ENCODE measurements at regions not wholly inside any gene's neighbourhood (a gene's known extent, or its start where the extent isn't known, plus 50 kb on each side); places are given as distances from the start of the nearest gene placed in this dataset.
"Not testable (repeated sequence)": the region's sequence is repeated elsewhere in the genome, so short reads cannot be mapped to it uniquely, and the experiment has no call there.

DNA sequence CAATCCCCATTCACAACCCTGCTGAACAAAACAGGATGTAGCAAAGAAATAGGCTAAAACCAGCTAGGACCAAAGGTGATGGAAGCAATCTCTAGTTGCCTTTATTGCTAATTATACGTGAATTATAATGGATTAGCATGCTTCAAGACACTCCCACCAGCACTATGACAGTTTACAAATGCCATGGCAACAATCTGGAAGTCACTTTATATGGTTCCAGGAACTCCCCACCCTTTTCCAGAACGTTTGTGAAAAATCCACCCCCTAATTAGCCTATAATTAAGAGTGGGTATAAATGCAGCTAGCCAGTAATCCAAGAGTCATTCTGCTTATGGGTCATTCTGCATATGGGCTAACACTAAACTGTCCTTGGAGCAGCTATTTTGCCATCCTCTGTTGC lies 328.7 kb downstream of the FLRT2 start:
- DNase-seq (no peak), ATAC-seq (no peak)
- intact Hi-C loops (cut with DNase I): no loop called here
- WGBS, 2 donors: 40 to 46% methylated on average over 2 of the region's 2 CpGs
- H3K4me1 ChIP-seq: no peaks in the 10 kb centered on the region
- no peaks in the 10 kb centered on the region for H3K9me3 ChIP-seq
- H3K27me3 ChIP-seq: no peaks in the 10 kb centered on the region
- no peak overlapping the region for H3K27ac ChIP-seq
- no peaks in the 10 kb centered on the region for H3K36me3 ChIP-seq (replicated peaks in 1 of 2; ENCODE audit: insufficient read depth in 1 of 2, low read depth in 2 of 2)
- TF ChIP-seq, protein P1, sequence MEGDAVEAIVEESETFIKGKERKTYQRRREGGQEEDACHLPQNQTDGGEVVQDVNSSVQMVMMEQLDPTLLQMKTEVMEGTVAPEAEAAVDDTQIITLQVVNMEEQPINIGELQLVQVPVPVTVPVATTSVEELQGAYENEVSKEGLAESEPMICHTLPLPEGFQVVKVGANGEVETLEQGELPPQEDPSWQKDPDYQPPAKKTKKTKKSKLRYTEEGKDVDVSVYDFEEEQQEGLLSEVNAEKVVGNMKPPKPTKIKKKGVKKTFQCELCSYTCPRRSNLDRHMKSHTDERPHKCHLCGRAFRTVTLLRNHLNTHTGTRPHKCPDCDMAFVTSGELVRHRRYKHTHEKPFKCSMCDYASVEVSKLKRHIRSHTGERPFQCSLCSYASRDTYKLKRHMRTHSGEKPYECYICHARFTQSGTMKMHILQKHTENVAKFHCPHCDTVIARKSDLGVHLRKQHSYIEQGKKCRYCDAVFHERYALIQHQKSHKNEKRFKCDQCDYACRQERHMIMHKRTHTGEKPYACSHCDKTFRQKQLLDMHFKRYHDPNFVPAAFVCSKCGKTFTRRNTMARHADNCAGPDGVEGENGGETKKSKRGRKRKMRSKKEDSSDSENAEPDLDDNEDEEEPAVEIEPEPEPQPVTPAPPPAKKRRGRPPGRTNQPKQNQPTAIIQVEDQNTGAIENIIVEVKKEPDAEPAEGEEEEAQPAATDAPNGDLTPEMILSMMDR (IDR thresholded peaks at IDR 0.05): no peak
- TF ChIP-seq POLR2A (IDR thresholded peaks at IDR 0.05): no peak
- no peak overlapping the region for H3K4me3 ChIP-seq

DNA sequence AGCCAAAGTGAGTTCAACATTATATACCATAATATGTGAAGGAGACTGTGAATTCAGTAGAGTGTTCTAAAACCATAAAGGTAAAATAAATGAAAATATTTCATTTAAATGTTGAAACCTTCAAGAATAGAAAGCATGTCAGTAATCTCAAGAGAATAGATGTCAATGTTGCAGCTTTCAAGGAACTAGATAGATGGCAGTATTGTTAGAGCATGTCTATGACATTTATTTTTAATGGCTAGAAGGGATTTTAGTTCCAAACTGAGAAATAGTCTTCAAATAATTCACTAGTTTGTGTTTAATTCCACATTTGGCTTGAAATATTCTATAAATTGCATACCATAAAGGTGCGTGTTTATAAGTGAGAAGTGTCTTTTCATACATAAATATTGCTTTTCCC lies 326.5 kb downstream of the FLRT2 start:
- 83 to 96% methylated on average over 1 of the region's 1 CpG for WGBS, 2 donors
- H3K36me3 ChIP-seq (replicated peaks in 1 of 2; ENCODE audit: insufficient read depth in 1 of 2, low read depth in 2 of 2): no peaks in the 10 kb centered on the region

DNA sequence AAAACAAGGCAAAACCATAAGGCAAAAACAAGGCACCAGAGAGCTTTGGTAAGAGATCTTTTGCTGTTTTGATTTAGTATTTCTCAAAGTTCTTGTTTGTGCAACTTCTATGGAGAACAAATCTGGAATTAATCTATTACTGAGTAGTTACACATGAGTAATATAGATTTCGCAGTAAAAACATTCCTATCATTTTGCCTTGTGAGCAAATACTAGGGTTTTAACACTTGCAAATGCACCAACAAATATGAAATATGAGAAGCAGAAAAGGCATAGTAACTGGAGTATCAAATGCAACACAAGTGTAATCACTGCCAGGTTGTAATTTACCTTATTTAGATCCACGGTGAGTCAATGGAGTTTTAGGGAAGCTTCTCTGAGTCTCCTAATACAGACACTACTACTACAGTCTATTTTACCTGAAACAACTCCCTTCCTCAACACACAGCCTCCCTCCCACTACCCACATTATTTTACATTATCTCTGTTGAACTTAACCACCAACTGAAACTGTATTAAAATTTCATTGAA lies 324.1 kb downstream of the FLRT2 start:
- TF ChIP-seq, protein P1 (IDR thresholded peaks at IDR 0.05): no peak
- no peak for TF ChIP-seq POLR2A (IDR thresholded peaks at IDR 0.05)
- Histone ChIP-seq H3K27me3 (no peaks in the 10 kb centered on the region), H3K9me3 (no peaks in the 10 kb centered on the region), H3K4me1 (no peaks in the 10 kb centered on the region), H3K36me3 (replicated peaks in 1 of 2; ENCODE audit: insufficient read depth in 1 of 2, low read depth in 2 of 2) (no peaks in the 10 kb centered on the region), H3K27ac (no peak overlapping the region), H3K4me3 (no peak overlapping the region)
- no peak for DNase-seq
- intact Hi-C loops (cut with DNase I): no loop called here
- WGBS, 2 donors: 76 to 82% methylated on average over 2 of the region's 2 CpGs
- ATAC-seq: no peak

More for the DNA sequence above, 326.5 kb downstream of the FLRT2 start:
- DNase-seq (no peak), ATAC-seq (no peak)
- intact Hi-C loops (cut with DNase I): no loop called here
- Histone ChIP-seq H3K27ac (no peak overlapping the region), H3K4me1 (no peaks in the 10 kb centered on the region), H3K9me3 (no peaks in the 10 kb centered on the region), H3K27me3 (no peaks in the 10 kb centered on the region), H3K4me3 (no peak overlapping the region)
- TF ChIP-seq POLR2A (IDR thresholded peaks at IDR 0.05): no peak
- TF ChIP-seq, protein P1 (IDR thresholded peaks at IDR 0.05): peak in 3 of 7 experiments; percentile 11 to 31 (median 15)

DNA sequence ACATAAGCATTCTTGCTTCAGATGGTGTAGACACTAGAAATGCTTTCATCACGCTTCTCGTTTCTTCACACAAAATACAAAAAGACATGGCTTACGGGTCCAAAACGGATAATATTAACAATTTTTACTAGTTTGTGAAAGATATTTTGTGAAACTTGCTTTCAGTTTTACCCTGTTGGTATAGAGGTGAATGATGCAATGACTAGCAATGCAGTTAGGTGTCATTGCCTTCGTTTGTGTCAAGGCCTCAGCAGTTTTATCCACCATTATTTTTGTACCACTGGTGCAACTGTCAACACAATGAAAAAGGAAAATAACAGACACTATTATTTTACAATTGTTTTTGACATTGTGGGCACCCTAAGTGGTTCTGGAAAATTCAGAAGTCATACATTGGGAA lies 323.0 kb downstream of the FLRT2 start:
- Histone ChIP-seq H3K27ac (no peak overlapping the region), H3K9me3 (no peaks in the 10 kb centered on the region), H3K4me3 (no peak overlapping the region), H3K27me3 (no peaks in the 10 kb centered on the region), H3K4me1 (no peaks in the 10 kb centered on the region), H3K36me3 (replicated peaks in 1 of 2; ENCODE audit: insufficient read depth in 1 of 2, low read depth in 2 of 2) (no peaks in the 10 kb centered on the region)
- ATAC-seq (no peak), DNase-seq (no peak)
- no peak for TF ChIP-seq POLR2A (IDR thresholded peaks at IDR 0.05)
- TF ChIP-seq, protein P1 (IDR thresholded peaks at IDR 0.05): no peak
- WGBS, 2 donors: 79 to 81% methylated on average over 5 of the region's 5 CpGs
- intact Hi-C loops (cut with DNase I): no loop called here

DNA sequence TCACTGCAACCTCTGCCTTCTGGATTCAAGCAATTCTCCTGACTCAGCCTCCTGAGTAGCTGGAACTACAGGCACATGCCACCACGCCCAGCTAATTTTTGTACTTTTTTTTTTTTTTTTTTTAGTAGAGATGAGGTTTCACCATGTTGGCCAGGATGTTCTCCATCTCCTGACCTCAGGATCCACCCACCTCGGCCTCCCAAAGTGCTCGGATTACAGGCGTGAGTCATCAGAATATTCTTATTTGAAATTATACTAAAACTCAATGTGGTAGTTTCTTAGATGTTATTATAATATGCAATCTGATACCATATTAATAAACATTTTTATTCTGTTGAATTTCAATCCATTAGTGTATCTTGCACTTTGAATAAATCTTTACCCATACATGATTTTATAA lies 322.2 kb downstream of the FLRT2 start:
- ATAC-seq, H3K27me3 ChIP-seq, DNase-seq: not testable (repeated sequence)

DNA sequence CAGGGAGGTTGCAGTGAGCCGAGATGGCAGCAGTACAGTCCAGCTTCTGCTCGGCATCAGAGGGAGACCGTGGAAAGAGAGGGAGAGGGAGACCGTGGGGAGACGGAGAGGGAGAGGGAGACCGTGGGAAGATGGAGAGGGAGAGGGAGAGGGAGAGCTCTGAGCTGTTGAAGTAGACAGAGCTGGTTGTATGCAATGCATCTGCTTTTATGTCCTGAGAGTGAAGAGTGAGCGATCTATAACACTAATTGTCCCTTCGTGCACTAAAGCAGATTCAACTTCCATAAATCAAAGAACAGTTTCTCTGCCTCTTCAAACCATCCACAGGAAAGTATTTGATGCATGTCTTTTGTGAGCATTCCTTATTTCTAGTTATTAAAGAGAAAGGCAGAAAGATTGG lies 300.6 kb downstream of the FLRT2 start:
- H3K36me3 ChIP-seq (replicated peaks in 1 of 2; ENCODE audit: insufficient read depth in 1 of 2, low read depth in 2 of 2); H3K27ac ChIP-seq; H3K4me3 ChIP-seq; H3K4me1 ChIP-seq; H3K27me3 ChIP-seq; intact Hi-C loops (cut with DNase I); H3K9me3 ChIP-seq; DNase-seq; ATAC-seq: not testable (repeated sequence)
- WGBS, 2 donors: 82 to 89% methylated on average over 8 of the region's 8 CpGs

More for the DNA sequence above, 322.2 kb downstream of the FLRT2 start:
- H3K4me1 ChIP-seq; intact Hi-C loops (cut with DNase I); H3K9me3 ChIP-seq; H3K4me3 ChIP-seq; H3K27ac ChIP-seq; H3K36me3 ChIP-seq (replicated peaks in 1 of 2; ENCODE audit: insufficient read depth in 1 of 2, low read depth in 2 of 2): not testable (repeated sequence)
- 87 to 91% methylated on average over 4 of the region's 4 CpGs for WGBS, 2 donors

DNA sequence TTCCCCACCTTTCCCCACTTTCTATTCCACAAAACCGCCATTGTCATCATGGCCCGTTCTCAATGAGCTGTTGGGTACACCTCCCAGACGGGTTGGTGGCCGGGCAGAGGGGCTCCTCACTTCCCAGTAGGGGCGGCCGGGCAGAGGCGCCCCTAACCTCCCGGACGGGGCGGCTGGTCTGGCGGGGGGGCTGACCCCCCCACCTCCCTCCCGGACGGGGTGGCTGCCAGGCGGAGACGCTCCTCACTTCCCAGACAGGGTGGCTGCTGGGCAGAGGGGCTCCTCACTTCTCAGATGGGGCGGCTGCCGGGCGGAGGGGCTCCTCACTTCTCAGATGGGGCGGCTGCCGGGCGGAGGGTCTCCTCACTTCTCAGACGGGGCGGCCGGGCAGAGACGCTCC lies 299.7 kb downstream of the FLRT2 start:
- H3K4me1 ChIP-seq; H3K27ac ChIP-seq; DNase-seq; H3K36me3 ChIP-seq (replicated peaks in 1 of 2; ENCODE audit: insufficient read depth in 1 of 2, low read depth in 2 of 2); H3K9me3 ChIP-seq; intact Hi-C loops (cut with DNase I); H3K27me3 ChIP-seq; H3K4me3 ChIP-seq; ATAC-seq: not testable (repeated sequence)
- 92 to 94% methylated on average over 11 to 13 of the region's 25 CpGs for WGBS, 2 donors

Data from body of pancreas (tissue), 4 donors.